ENCODE measurements at regions not wholly inside any gene's neighbourhood (a gene's known extent, or its start where the extent isn't known, plus 50 kb on each side); places are given as distances from the start of the nearest gene placed in this dataset.

DNA sequence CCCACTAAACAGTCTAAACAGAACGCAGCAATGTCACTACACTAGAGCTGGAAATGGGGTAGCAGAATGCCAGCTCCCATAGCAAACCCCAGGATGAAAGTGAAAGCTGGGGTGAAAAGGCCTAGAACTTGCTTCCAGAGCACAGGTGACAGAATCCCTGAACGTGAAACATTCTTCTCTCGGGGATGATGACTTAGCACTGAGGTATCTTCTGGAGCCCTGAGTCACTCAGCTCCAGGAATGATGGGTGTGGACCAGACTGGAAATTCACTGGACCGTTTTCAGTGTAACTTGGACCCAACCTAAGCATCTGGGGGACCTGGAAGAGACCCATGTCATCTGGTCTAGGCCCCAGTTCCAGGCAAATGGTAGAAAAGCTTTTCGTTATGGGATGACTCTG, 108.9 kb downstream of the CDC7 start:
- H2BK120ac ChIP-seq (ENCODE audit: low read depth, low read length, poor library complexity, severe bottlenecking), result no peak overlapping the region
- no peak overlapping the region for H3K27ac Mint-ChIP-seq

More for the DNA sequence above, 108.9 kb downstream of the CDC7 start:
- no peaks in the 10 kb centered on the region for H3K23me2 ChIP-seq (ENCODE audit: insufficient read length, low read depth, low read length, poor library complexity, severe bottlenecking)
- Mint-ChIP-seq H3K27me3 (ENCODE audit: low read depth) (no peaks in the 10 kb centered on the region), H3K9me3 (no peaks in the 10 kb centered on the region; a peak in 1 of 5 replicates), H3K4me3 (no peak overlapping the region), H3K4me1 (peaks cover 21 to 32% of the 10 kb centered on the region in 2 experiments), H3K36me3 (ENCODE audit: insufficient read depth in 1 of 3, low read depth in 3 of 3) (no peaks in the 10 kb centered on the region)
- H3K4me2 ChIP-seq (ENCODE audit: insufficient read depth, insufficient read length, low read length), result no peak overlapping the region
- H3K56ac ChIP-seq (ENCODE audit: insufficient read length, low read depth, low read length), result no peak overlapping the region
- no peaks in the 10 kb centered on the region for H3K27me3 ChIP-seq (ENCODE audit: insufficient read depth, low read length)
- no peaks in the 10 kb centered on the region for H4K20me1 ChIP-seq (ENCODE audit: control insufficient read depth, insufficient read depth, insufficient read length)
- H2AFZ ChIP-seq (ENCODE audit: low read length), result no peak overlapping the region
- no peak overlapping the region for H3K23ac ChIP-seq (ENCODE audit: insufficient read length, low read depth, low read length)
- H3K14ac ChIP-seq (ENCODE audit: insufficient read depth, low read length), result no peak overlapping the region
- no peak overlapping the region for H4K8ac ChIP-seq (replicated peaks; ENCODE audit: insufficient read length, low read depth, low read length)
- H3K9me3 ChIP-seq (ENCODE audit: control insufficient read depth, low read depth, low read length), result no peaks in the 10 kb centered on the region
- TF ChIP-seq, protein P1, sequence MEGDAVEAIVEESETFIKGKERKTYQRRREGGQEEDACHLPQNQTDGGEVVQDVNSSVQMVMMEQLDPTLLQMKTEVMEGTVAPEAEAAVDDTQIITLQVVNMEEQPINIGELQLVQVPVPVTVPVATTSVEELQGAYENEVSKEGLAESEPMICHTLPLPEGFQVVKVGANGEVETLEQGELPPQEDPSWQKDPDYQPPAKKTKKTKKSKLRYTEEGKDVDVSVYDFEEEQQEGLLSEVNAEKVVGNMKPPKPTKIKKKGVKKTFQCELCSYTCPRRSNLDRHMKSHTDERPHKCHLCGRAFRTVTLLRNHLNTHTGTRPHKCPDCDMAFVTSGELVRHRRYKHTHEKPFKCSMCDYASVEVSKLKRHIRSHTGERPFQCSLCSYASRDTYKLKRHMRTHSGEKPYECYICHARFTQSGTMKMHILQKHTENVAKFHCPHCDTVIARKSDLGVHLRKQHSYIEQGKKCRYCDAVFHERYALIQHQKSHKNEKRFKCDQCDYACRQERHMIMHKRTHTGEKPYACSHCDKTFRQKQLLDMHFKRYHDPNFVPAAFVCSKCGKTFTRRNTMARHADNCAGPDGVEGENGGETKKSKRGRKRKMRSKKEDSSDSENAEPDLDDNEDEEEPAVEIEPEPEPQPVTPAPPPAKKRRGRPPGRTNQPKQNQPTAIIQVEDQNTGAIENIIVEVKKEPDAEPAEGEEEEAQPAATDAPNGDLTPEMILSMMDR (conservative IDR thresholded peaks at IDR 0.05), result no peak
- no peak overlapping the region for H3K27ac ChIP-seq (ENCODE audit: insufficient read length, low read depth, low read length)
- no peak overlapping the region for H2BK20ac ChIP-seq (ENCODE audit: low read depth, low read length, poor library complexity, severe bottlenecking)
- H2BK12ac ChIP-seq (ENCODE audit: insufficient read length, low read depth, low read length), result no peak overlapping the region
- H2BK5ac ChIP-seq (ENCODE audit: insufficient read length, low read length), result no peak overlapping the region
- H2BK15ac ChIP-seq (ENCODE audit: low read depth, low read length), result no peak overlapping the region
- H3K9ac ChIP-seq (ENCODE audit: extremely low read depth, insufficient read length, low read length), result no peak overlapping the region
- no peak overlapping the region for H4K5ac ChIP-seq (ENCODE audit: insufficient read length, low read depth, low read length)
- H3K79me2 ChIP-seq (ENCODE audit: insufficient read depth, low read length), result no peaks in the 10 kb centered on the region
- H3K4me1 ChIP-seq (ENCODE audit: insufficient read depth, low read length), result no peaks in the 10 kb centered on the region; the same call in 1 of the 2 replicates
- DNase-seq, result no peak
- no peak overlapping the region for H3T11ph ChIP-seq (ENCODE audit: low read length)
- H3K4ac ChIP-seq (ENCODE audit: low read depth, low read length), result no peak overlapping the region
- no peak overlapping the region for H4K91ac ChIP-seq (ENCODE audit: insufficient read length, low read depth, low read length)
- H3K18ac ChIP-seq (ENCODE audit: insufficient read length, low read depth, low read length), result no peak overlapping the region
- WGBS (ENCODE audit: extremely low coverage, insufficient read length, low lambda C conversion rate), result no CpG with 5 or more reads among the region's 5 CpGs
- no peak overlapping the region for H2AK5ac ChIP-seq (ENCODE audit: insufficient read length, low read length)
- H3K79me1 ChIP-seq (ENCODE audit: insufficient read depth, low read depth, low read length, poor library complexity, severe bottlenecking), result no peaks in the 10 kb centered on the region

Data from H9 (cell line).